MM.1S (cell line): ENCODE measurements at regions not wholly inside any gene's neighbourhood (a gene's known extent, or its start where the extent isn't known, plus 50 kb on each side); places are given as distances from the start of the nearest gene placed in this dataset.

ENCODE experiments used
- DNase-seq: peaks from one replicate; pipeline ENCODE4 v3.0.0-alpha.2; 2015
- H2AFZ ChIP-seq: fragments of 300-600 bp; sonication (generic); 2 replicates; pipeline ENCODE4 v1.6.0; 2016; ENCODE audit warnings: antibody characterized with exemption, low read length
- H3F3A ChIP-seq: fragments of 300-600 bp; sonication (generic); 2 replicates; pipeline ENCODE4 v1.6.1; 2016; ENCODE audit warnings: mild to moderate bottlenecking, antibody characterized with exemption, low read length, moderate library complexity, mixed read lengths; ENCODE audit not compliant: insufficient read depth
- H3K27ac ChIP-seq: fragments of 300-600 bp; sonication (generic); 2 replicates; pipeline ENCODE4 v1.5.1; 2016; ENCODE audit warnings: mild to moderate bottlenecking, low read length
- H3K27me3 ChIP-seq: fragments of 300-600 bp; sonication (generic); replicated peaks from 2 replicates; pipeline ENCODE4 v1.6.0; 2016; ENCODE audit warnings: low read length; ENCODE audit not compliant: insufficient read depth
- H3K36me3 ChIP-seq: fragments of 300-600 bp; sonication (generic); replicated peaks from 2 replicates; pipeline ENCODE4 v1.6.1; 2016; ENCODE audit warnings: mild to moderate bottlenecking, low read length, mixed read lengths; ENCODE audit not compliant: insufficient read depth
- H3K4me1 ChIP-seq: fragments of 300-600 bp; sonication (generic); 2 replicates; pipeline ENCODE4 v1.6.1; 2016; ENCODE audit warnings: low read length, mixed read lengths
- H3K4me2 ChIP-seq: fragments of 300-600 bp; sonication (generic); 2 replicates; pipeline ENCODE4 v1.6.0; 2016; ENCODE audit warnings: low read depth, low read length
- H3K4me3 ChIP-seq: fragments of 300-600 bp; sonication (generic); 2 replicates; pipeline ENCODE4 v1.5.1; 2016; ENCODE audit warnings: low read length, mixed read lengths
- H3K79me2 ChIP-seq: fragments of 300-600 bp; sonication (generic); 2 replicates; pipeline ENCODE4 v1.6.1; 2016; ENCODE audit warnings: mixed run types, low read length, mixed read lengths
- H3K9ac ChIP-seq: fragments of 300-600 bp; sonication (generic); 2 replicates; pipeline ENCODE4 v1.6.1; 2016; ENCODE audit warnings: low read length, mixed read lengths
- H3K9me2 ChIP-seq: fragments of 300-600 bp; sonication (generic); replicated peaks from 2 replicates; pipeline ENCODE4 v1.6.1; 2016; ENCODE audit warnings: mild to moderate bottlenecking, low read length, mixed read lengths; ENCODE audit not compliant: insufficient read depth
- H3K9me3 ChIP-seq: fragments of 300-600 bp; sonication (generic); replicated peaks from 2 replicates; pipeline ENCODE4 v1.6.1; 2016; ENCODE audit warnings: mild to moderate bottlenecking, low read length, mixed read lengths; ENCODE audit not compliant: insufficient read depth
- H4K20me1 ChIP-seq: fragments of 300-600 bp; sonication (generic); 2 replicates; pipeline ENCODE4 v1.6.1; 2016; ENCODE audit warnings: mild to moderate bottlenecking, low read length, moderate library complexity, mixed read lengths; ENCODE audit not compliant: insufficient read depth
- EZH2 ChIP-seq: fragments of 300-600 bp; sonication (generic); optimal IDR thresholded peaks from 2 replicates; pipeline ENCODE3; 2017; ENCODE audit warnings: low read depth, mild to moderate bottlenecking, antibody characterized with exemption, low read length, mixed read lengths
- EZH2phosphoT487 ChIP-seq: fragments of 300-600 bp; sonication (generic); IDR thresholded peaks from 2 replicates; pipeline ENCODE4 v1.6.1; 2018; ENCODE audit warnings: antibody characterized with exemption, low read length
- TF ChIP-seq, protein P1 (sequence below): fragments of 300-600 bp; sonication (generic); IDR thresholded peaks from 2 replicates; pipeline ENCODE4 v1.5.1; 2016; ENCODE audit warnings: antibody characterized with exemption, low read length, mixed read lengths

DNA sequence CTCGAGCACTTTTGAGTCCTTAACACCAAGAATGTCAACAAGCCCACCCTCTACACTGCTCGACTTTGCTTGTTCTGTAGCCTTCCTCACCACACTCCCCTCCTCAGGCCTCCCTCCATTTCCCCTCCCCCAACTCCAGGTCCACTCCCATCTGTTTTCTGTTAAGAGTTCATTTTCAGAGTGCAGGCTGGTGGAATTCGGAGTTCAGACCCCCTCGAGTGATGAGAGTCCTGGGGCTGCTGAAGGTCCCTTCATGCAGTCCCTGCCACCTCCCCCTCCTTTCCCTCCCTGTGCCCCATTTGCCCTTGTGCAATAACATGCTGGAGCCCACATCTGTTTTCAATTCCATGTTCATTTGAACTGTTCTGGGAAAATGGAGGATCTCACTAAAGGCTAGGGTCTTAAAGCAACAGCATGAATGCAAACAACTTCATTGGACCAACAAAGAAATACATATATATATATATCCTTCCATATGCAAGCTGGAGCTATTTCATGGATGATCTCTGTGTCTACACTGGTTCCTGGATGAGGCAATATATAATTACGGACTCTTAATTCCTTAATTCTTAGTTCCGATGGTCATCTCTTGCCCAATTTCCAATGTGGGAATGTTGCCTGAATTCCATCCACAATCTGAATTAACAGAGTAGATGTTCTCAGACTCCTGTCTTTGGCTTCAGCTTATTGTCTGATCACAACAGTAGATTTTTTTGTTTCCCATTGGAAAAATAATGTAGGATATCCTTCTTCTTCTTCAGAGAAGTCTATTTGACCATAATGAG lies 340.4 kb downstream of the ETS1 start:
- no peak overlapping the region for H3K4me3 ChIP-seq
- no peak overlapping the region for H3K4me2 ChIP-seq
- no peaks in the 10 kb centered on the region for H3K36me3 ChIP-seq
- no peaks in the 10 kb centered on the region for H3K79me2 ChIP-seq
- H2AFZ ChIP-seq, result no peak overlapping the region
- H3K9me3 ChIP-seq, result no peaks in the 10 kb centered on the region
- no peaks in the 10 kb centered on the region for H3K9me2 ChIP-seq
- H3F3A ChIP-seq, result peaks cover 3% of the 10 kb centered on the region; the same call in 1 of the 2 replicates
- no peak for DNase-seq
- no peaks in the 10 kb centered on the region for H4K20me1 ChIP-seq
- TF ChIP-seq EZH2, result no peak
- H3K27ac ChIP-seq, result no peak overlapping the region
- no peaks in the 10 kb centered on the region for H3K27me3 ChIP-seq
- H3K4me1 ChIP-seq, result peaks cover 6% of the 10 kb centered on the region
- H3K9ac ChIP-seq, result no peak overlapping the region

DNA sequence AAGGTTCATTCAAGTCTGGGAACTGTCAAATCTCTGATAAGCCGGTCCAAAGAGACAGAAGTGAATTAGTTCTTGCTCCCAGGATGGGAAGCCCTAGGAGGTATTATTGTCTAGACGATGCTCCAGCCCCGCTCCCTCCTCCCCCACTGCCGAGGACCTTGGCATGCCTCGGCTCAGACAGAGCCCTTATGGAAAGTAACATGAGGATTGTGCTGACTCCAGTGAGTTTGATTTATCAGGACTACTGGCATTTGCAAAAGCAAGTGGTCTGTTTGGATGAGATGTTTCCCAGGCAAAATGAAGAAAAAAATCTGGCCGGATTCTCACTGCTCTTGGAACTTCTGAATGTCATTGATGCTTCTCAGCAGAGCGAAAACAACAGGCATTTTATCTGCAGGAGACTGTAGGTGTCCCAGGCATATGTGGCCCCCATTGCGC lies 341.0 kb downstream of the ETS1 start:
- H3F3A ChIP-seq, result peaks cover 3% of the 10 kb centered on the region; the same call in 1 of the 2 replicates
- TF ChIP-seq, protein P1, sequence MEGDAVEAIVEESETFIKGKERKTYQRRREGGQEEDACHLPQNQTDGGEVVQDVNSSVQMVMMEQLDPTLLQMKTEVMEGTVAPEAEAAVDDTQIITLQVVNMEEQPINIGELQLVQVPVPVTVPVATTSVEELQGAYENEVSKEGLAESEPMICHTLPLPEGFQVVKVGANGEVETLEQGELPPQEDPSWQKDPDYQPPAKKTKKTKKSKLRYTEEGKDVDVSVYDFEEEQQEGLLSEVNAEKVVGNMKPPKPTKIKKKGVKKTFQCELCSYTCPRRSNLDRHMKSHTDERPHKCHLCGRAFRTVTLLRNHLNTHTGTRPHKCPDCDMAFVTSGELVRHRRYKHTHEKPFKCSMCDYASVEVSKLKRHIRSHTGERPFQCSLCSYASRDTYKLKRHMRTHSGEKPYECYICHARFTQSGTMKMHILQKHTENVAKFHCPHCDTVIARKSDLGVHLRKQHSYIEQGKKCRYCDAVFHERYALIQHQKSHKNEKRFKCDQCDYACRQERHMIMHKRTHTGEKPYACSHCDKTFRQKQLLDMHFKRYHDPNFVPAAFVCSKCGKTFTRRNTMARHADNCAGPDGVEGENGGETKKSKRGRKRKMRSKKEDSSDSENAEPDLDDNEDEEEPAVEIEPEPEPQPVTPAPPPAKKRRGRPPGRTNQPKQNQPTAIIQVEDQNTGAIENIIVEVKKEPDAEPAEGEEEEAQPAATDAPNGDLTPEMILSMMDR, result no peak
- no peak for TF ChIP-seq EZH2phosphoT487
- TF ChIP-seq EZH2, result no peak
- no peaks in the 10 kb centered on the region for H3K36me3 ChIP-seq
- H3K9me3 ChIP-seq, result no peaks in the 10 kb centered on the region
- H3K9me2 ChIP-seq, result no peaks in the 10 kb centered on the region
- H3K27ac ChIP-seq, result no peak overlapping the region
- no peaks in the 10 kb centered on the region for H3K79me2 ChIP-seq
- H3K4me1 ChIP-seq, result peaks cover 6% of the 10 kb centered on the region
- no peak overlapping the region for H2AFZ ChIP-seq
- DNase-seq, result no peak
- H3K27me3 ChIP-seq, result no peaks in the 10 kb centered on the region
- no peak overlapping the region for H3K4me3 ChIP-seq
- no peak overlapping the region for H3K9ac ChIP-seq
- no peak overlapping the region for H3K4me2 ChIP-seq
- no peaks in the 10 kb centered on the region for H4K20me1 ChIP-seq

GRCh38 chr11:128244871-128245270 lies 342.5 kb downstream of the ETS1 start:
- DNase-seq, result no peak

More at GRCh38 chr11:128244871-128245270, 342.5 kb downstream of the ETS1 start:
- Histone ChIP-seq H3K9me2 (no peaks in the 10 kb centered on the region), H4K20me1 (no peaks in the 10 kb centered on the region), H3K4me3 (no peak overlapping the region), H3K27ac (no peak overlapping the region), H3K9ac (no peak overlapping the region), H3K36me3 (no peaks in the 10 kb centered on the region), H3K9me3 (no peaks in the 10 kb centered on the region), H3K27me3 (no peaks in the 10 kb centered on the region), H3F3A (peaks cover 3% of the 10 kb centered on the region; the same call in 1 of the 2 replicates), H3K4me2 (no peak overlapping the region), H2AFZ (no peak overlapping the region), H3K4me1 (peaks cover 6% of the 10 kb centered on the region), H3K79me2 (no peaks in the 10 kb centered on the region)
- TF ChIP-seq EZH2phosphoT487 (no peak), EZH2 (no peak)
- TF ChIP-seq, protein P1, result no peak
